ENCODE measurements at regions not wholly inside any gene's neighbourhood (a gene's known extent, or its start where the extent isn't known, plus 50 kb on each side); places are given as distances from the start of the nearest gene placed in this dataset.
"Not testable (repeated sequence)": the region's sequence is repeated elsewhere in the genome, so short reads cannot be mapped to it uniquely, and the experiment has no call there.

- no peaks in the 10 kb centered on the region for H3K36me3 ChIP-seq (replicated peaks; ENCODE audit: control insufficient read depth, insufficient read depth, low read length)
- no peaks in the 10 kb centered on the region for H3K27me3 ChIP-seq (ENCODE audit: control insufficient read depth, insufficient read depth, low read length)
- DNase-seq: no peak
- no peak overlapping the region for H3K4me3 ChIP-seq (ENCODE audit: insufficient read depth, low read depth, low read length)
Observed at GRCh38 chr6:82484737-82485626, 121.4 kb downstream of the TPBG start.

DNA sequence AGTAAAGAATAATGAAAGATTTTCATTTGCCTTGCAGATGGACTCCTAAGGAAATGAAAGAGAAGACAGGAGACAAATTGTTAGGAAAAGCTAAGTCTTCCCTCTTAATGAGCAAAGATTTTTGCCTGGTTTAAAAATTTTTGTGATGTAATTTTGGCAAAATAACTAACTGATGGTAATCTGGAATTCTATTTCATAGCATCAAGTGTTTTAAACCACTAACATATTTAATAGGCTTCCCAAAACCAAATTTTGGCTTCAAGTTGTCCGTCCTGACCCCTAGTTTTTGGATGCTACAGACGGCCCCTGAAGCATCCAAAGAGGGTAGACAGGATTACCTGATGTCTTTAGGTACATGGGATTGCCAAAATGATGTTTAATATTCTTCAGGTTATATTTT is 124.3 kb downstream of the TPBG start:
- no peak for DNase-seq
- Histone ChIP-seq H3K36me3 (replicated peaks; ENCODE audit: control insufficient read depth, insufficient read depth, low read length) (no peaks in the 10 kb centered on the region), H3K4me3 (ENCODE audit: insufficient read depth, low read depth, low read length) (no peak overlapping the region), H3K27me3 (ENCODE audit: control insufficient read depth, insufficient read depth, low read length) (no peaks in the 10 kb centered on the region)

DNA sequence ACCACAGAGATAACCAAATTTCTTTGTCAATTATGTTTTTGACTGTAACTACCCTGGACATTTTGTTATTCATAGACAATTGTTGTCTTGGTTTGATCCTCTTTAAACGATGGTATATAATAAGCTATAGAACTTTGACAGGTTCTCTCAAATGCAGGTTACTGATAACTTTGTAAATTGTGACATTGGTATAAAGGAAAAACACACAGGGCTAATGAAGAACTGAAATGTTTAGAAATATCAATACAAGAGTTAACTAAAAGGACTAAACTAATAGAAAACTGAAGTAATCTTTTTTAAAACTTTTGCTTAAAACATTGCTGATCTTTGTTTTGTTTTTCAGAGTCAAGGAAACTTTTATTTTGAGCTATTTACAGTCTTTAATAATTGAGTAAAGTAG is 124.8 kb downstream of the TPBG start:
- no peak for DNase-seq
- Histone ChIP-seq H3K4me3 (ENCODE audit: insufficient read depth, low read depth, low read length) (no peak overlapping the region), H3K36me3 (replicated peaks; ENCODE audit: control insufficient read depth, insufficient read depth, low read length) (no peaks in the 10 kb centered on the region), H3K27me3 (ENCODE audit: control insufficient read depth, insufficient read depth, low read length) (no peaks in the 10 kb centered on the region)

DNA sequence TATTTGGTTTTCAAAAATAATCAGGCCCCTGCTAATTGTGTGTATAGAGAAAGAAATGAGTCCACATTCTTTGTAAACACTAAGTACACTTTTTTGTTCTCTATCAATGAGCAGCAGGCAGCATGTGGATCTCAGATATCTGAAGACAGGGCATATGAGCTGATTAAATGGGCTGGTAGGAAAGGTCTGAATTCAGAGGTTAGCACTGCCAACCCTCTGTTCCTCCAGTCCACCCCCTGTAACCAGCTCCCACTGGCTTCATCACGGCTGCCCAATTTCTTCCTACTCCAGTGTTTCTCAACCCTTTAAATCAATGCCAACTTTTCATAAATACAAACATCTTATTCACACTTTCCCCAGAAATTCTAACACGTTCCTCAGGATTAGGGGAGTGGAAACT is 128.5 kb downstream of the TPBG start:
- Histone ChIP-seq H3K27me3 (ENCODE audit: control insufficient read depth, insufficient read depth, low read length) (no peaks in the 10 kb centered on the region), H3K4me3 (ENCODE audit: insufficient read depth, low read depth, low read length) (no peak overlapping the region), H3K36me3 (replicated peaks; ENCODE audit: control insufficient read depth, insufficient read depth, low read length) (no peaks in the 10 kb centered on the region)
- DNase-seq: no peak

- no peak for DNase-seq
- no peak overlapping the region for H3K4me3 ChIP-seq (ENCODE audit: insufficient read depth, low read depth, low read length)
- H3K36me3 ChIP-seq (replicated peaks; ENCODE audit: control insufficient read depth, insufficient read depth, low read length): no peaks in the 10 kb centered on the region
- H3K27me3 ChIP-seq (ENCODE audit: control insufficient read depth, insufficient read depth, low read length): no peaks in the 10 kb centered on the region
Observed at GRCh38 chr6:82493467-82493866, 129.8 kb downstream of the TPBG start.

DNA sequence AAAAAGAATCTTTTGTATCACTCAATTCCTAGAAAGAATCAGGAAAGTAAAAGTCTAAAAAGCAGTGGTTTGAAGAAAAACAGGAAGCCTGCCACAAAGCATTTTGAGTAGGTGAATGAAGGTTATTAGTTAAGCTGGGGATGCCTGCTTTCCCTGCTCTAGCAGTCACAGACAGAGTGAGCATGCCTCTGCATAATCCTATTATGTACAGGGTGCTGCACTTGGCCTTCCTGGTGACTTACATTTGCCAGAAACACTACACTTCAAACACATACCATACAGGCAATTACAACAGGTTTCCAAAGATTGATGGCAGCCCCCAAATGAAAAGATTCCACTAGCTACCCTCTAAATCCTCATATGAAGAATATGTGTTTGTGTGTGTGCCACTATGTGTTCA is 130.8 kb downstream of the TPBG start:
- no peak for DNase-seq
- H3K27me3 ChIP-seq (ENCODE audit: control insufficient read depth, insufficient read depth, low read length): no peaks in the 10 kb centered on the region
- H3K4me3 ChIP-seq (ENCODE audit: insufficient read depth, low read depth, low read length): no peak overlapping the region
- no peaks in the 10 kb centered on the region for H3K36me3 ChIP-seq (replicated peaks; ENCODE audit: control insufficient read depth, insufficient read depth, low read length)

DNA sequence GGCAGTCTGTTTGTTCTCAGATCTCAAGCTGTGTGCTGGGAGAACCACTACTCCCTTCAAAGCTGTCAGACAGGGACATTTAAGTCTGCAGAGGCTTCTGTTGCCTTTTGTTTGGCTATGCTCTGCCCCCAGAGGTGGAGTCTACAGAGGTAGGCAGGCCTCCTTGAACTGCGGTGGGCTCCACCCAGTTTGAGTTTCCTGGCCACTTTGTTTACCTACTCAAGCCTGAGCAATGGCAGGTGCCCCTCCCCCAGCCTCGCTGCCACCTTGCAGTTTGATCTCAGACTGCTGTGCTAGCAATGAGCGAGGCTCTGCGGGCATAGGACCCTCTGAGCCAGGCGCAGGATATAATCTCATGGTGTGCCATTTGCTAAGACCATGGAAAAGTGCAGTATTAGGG is 138.3 kb downstream of the TPBG start:
- not testable (repeated sequence) for H3K4me3 ChIP-seq (ENCODE audit: insufficient read depth, low read depth, low read length); H3K36me3 ChIP-seq (replicated peaks; ENCODE audit: control insufficient read depth, insufficient read depth, low read length); H3K27me3 ChIP-seq (ENCODE audit: control insufficient read depth, insufficient read depth, low read length); DNase-seq

GRCh38 chr6:82506526-82506925 is 142.9 kb downstream of the TPBG start:
- DNase-seq: no peak
- Histone ChIP-seq H3K27me3 (ENCODE audit: control insufficient read depth, insufficient read depth, low read length) (no peaks in the 10 kb centered on the region), H3K4me3 (ENCODE audit: insufficient read depth, low read depth, low read length) (no peak overlapping the region), H3K36me3 (replicated peaks; ENCODE audit: control insufficient read depth, insufficient read depth, low read length) (no peaks in the 10 kb centered on the region)

- no peak overlapping the region for H3K4me3 ChIP-seq (ENCODE audit: insufficient read depth, low read depth, low read length)
- no peaks in the 10 kb centered on the region for H3K36me3 ChIP-seq (replicated peaks; ENCODE audit: control insufficient read depth, insufficient read depth, low read length)
- no peak for DNase-seq
- H3K27me3 ChIP-seq (ENCODE audit: control insufficient read depth, insufficient read depth, low read length): no peaks in the 10 kb centered on the region
Observed at GRCh38 chr6:82507112-82507511, 143.5 kb downstream of the TPBG start.

DNA sequence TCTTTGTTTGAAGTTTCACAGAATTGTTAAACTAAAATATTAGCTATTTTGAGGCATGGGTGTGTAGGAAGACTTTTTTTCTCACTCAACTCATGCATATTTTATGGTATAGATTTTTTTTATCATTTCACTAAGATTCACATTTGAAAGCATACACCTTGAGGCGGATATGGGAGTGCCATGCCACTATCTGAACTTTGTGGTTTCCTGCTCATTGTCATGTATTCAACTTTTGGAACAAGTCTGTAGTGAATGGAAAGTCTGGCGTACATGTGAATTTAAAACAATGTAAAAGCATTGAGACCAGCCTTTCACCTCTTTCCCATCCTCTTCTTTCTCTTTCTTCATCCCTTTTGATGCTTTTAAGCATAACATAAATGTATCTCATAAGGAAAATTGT is 147.9 kb downstream of the TPBG start:
- DNase-seq: no peak
- Histone ChIP-seq H3K27me3 (ENCODE audit: control insufficient read depth, insufficient read depth, low read length) (no peaks in the 10 kb centered on the region), H3K36me3 (replicated peaks; ENCODE audit: control insufficient read depth, insufficient read depth, low read length) (no peaks in the 10 kb centered on the region), H3K4me3 (ENCODE audit: insufficient read depth, low read depth, low read length) (no peak overlapping the region)

DNA sequence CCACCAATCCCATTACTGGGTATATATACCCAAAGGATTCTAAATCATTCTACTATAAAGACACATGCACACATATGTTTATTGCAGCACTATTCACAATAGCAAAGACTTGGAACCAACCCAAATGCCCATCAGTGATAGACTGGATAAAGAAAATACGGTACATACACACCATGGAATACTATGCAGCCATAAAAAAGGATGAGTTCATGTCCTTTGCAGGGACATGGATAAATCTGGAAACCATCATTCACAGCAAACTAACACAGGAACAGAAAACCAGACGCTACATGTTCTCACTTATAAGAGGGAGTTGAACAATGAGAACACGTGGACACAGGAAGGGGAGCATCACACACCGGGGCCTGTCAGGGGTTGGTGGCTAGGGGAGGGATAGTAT is 154.3 kb downstream of the TPBG start:
- not testable (repeated sequence) for H3K36me3 ChIP-seq (replicated peaks; ENCODE audit: control insufficient read depth, insufficient read depth, low read length); H3K27me3 ChIP-seq (ENCODE audit: control insufficient read depth, insufficient read depth, low read length); H3K4me3 ChIP-seq (ENCODE audit: insufficient read depth, low read depth, low read length); DNase-seq

- DNase-seq: no peak
- no peaks in the 10 kb centered on the region for H3K36me3 ChIP-seq (replicated peaks; ENCODE audit: control insufficient read depth, insufficient read depth, low read length)
- no peak overlapping the region for H3K4me3 ChIP-seq (ENCODE audit: insufficient read depth, low read depth, low read length)
- no peaks in the 10 kb centered on the region for H3K27me3 ChIP-seq (ENCODE audit: control insufficient read depth, insufficient read depth, low read length)
Observed at GRCh38 chr6:82521369-82521768, 157.8 kb downstream of the TPBG start.

- H3K36me3 ChIP-seq (replicated peaks; ENCODE audit: control insufficient read depth, insufficient read depth, low read length): no peaks in the 10 kb centered on the region
Observed at GRCh38 chr6:82521861-82522260, 158.2 kb downstream of the TPBG start.

DNA sequence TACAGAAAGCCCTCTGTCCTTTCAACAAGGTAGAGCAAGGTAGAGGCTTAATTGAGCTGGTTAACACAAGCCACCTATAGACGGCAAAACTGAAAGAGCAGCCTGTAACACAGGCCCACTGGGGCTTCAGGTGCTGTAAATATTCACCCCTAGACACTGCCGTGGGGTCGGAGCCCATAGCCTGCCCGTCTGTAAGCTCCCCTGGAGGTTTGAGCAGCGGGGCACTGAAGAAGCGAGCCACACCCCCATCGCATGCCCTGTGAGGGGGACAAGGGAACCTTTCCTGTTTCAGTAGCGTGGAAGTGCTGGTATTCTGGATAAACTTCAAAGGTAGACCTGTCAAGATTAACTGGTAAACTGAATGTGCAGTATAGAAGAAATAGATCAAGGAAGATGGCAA is 160.4 kb downstream of the TPBG start:
- Histone ChIP-seq H3K4me3 (ENCODE audit: insufficient read depth, low read depth, low read length) (no peak overlapping the region), H3K36me3 (replicated peaks; ENCODE audit: control insufficient read depth, insufficient read depth, low read length) (no peaks in the 10 kb centered on the region), H3K27me3 (ENCODE audit: control insufficient read depth, insufficient read depth, low read length) (no peaks in the 10 kb centered on the region)
- no peak for DNase-seq

More at GRCh38 chr6:82521861-82522260, 158.2 kb downstream of the TPBG start:
- DNase-seq: no peak
- H3K27me3 ChIP-seq (ENCODE audit: control insufficient read depth, insufficient read depth, low read length): no peaks in the 10 kb centered on the region
- H3K4me3 ChIP-seq (ENCODE audit: insufficient read depth, low read depth, low read length): no peak overlapping the region

- Histone ChIP-seq H3K36me3 (replicated peaks; ENCODE audit: control insufficient read depth, insufficient read depth, low read length) (no peaks in the 10 kb centered on the region), H3K4me3 (ENCODE audit: insufficient read depth, low read depth, low read length) (no peak overlapping the region), H3K27me3 (ENCODE audit: control insufficient read depth, insufficient read depth, low read length) (no peaks in the 10 kb centered on the region)
- no peak for DNase-seq
Observed at GRCh38 chr6:82525775-82526495, 162.3 kb downstream of the TPBG start.
